ENCODE measurements at regions not wholly inside any gene's neighbourhood (a gene's known extent, or its start where the extent isn't known, plus 50 kb on each side); places are given as distances from the start of the nearest gene placed in this dataset.

DNA sequence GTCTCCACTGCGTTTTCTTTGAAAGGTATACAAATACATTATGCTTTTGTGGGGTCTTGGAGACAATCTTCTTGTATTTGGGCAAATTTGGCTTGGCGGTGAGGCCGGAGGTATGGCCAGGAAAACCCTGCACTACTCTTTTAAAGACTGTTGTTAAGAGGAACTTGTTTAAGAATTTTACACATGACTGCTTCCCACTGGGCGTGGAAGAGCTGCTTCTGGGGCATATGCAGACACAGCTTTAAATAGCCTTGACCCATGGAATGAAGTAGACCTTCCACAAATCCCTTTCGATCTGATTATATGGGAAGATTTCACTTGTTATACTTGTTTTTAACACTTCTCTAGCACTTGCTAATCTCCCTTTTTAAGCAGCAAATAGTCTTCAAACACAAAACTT, 453.6 kb downstream of the MN1 start:
- WGBS (ENCODE audit: extremely low coverage, insufficient read length, low lambda C conversion rate): no CpG with 5 or more reads among the region's 5 CpGs
- H3K27me3 Mint-ChIP-seq (ENCODE audit: low read depth): peaks cover 8% of the 10 kb centered on the region
- H3K14ac ChIP-seq (ENCODE audit: insufficient read depth, low read length): no peak overlapping the region
- TF ChIP-seq, protein P1, sequence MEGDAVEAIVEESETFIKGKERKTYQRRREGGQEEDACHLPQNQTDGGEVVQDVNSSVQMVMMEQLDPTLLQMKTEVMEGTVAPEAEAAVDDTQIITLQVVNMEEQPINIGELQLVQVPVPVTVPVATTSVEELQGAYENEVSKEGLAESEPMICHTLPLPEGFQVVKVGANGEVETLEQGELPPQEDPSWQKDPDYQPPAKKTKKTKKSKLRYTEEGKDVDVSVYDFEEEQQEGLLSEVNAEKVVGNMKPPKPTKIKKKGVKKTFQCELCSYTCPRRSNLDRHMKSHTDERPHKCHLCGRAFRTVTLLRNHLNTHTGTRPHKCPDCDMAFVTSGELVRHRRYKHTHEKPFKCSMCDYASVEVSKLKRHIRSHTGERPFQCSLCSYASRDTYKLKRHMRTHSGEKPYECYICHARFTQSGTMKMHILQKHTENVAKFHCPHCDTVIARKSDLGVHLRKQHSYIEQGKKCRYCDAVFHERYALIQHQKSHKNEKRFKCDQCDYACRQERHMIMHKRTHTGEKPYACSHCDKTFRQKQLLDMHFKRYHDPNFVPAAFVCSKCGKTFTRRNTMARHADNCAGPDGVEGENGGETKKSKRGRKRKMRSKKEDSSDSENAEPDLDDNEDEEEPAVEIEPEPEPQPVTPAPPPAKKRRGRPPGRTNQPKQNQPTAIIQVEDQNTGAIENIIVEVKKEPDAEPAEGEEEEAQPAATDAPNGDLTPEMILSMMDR (conservative IDR thresholded peaks at IDR 0.05): no peak
- peaks cover 7 to 16% of the 10 kb centered on the region in 2 experiments for H3K4me1 Mint-ChIP-seq
- no peaks in the 10 kb centered on the region for H3K79me1 ChIP-seq (ENCODE audit: insufficient read depth, low read depth, low read length, poor library complexity, severe bottlenecking)
- no peaks in the 10 kb centered on the region for H3K23me2 ChIP-seq (ENCODE audit: insufficient read length, low read depth, low read length, poor library complexity, severe bottlenecking)
- H4K5ac ChIP-seq (ENCODE audit: insufficient read length, low read depth, low read length): no peak overlapping the region
- no peaks in the 10 kb centered on the region for H3K9me3 ChIP-seq (ENCODE audit: control insufficient read depth, low read depth, low read length)
- H4K8ac ChIP-seq (replicated peaks; ENCODE audit: insufficient read length, low read depth, low read length): no peak overlapping the region
- peaks cover 0 to 3% (median 1%) of the 10 kb centered on the region in 3 experiments; a peak in 1 of 7 replicates for H3K36me3 Mint-ChIP-seq (ENCODE audit: insufficient read depth in 1 of 3, low read depth in 3 of 3)
- H2AK5ac ChIP-seq (ENCODE audit: insufficient read length, low read length): no peak overlapping the region
- no peak overlapping the region for H3K4ac ChIP-seq (ENCODE audit: low read depth, low read length)
- H3K56ac ChIP-seq (ENCODE audit: insufficient read length, low read depth, low read length): no peak overlapping the region
- no peaks in the 10 kb centered on the region for H3K79me2 ChIP-seq (ENCODE audit: insufficient read depth, low read length)
- H4K91ac ChIP-seq (ENCODE audit: insufficient read length, low read depth, low read length): no peak overlapping the region
- no peak overlapping the region for H2AFZ ChIP-seq (ENCODE audit: low read length)
- no peak for DNase-seq
- no peak overlapping the region for H2BK120ac ChIP-seq (ENCODE audit: low read depth, low read length, poor library complexity, severe bottlenecking)
- peak overlapping the region in 1 of 3 experiments; percentile 51; a peak in 1 of 7 replicates for H3K27ac Mint-ChIP-seq
- H2BK12ac ChIP-seq (ENCODE audit: insufficient read length, low read depth, low read length): no peak overlapping the region
- no peak overlapping the region for H2BK5ac ChIP-seq (ENCODE audit: insufficient read length, low read length)
- peaks cover 7 to 13% of the 10 kb centered on the region in 2 experiments for H3K9me3 Mint-ChIP-seq
- no peak overlapping the region for H2BK15ac ChIP-seq (ENCODE audit: low read depth, low read length)
- no peak overlapping the region; a peak in 1 of 5 replicates for H3K4me3 Mint-ChIP-seq
- H3K27me3 ChIP-seq (ENCODE audit: insufficient read depth, low read length): no peaks in the 10 kb centered on the region
- H3T11ph ChIP-seq (ENCODE audit: low read length): no peak overlapping the region
- H3K23ac ChIP-seq (ENCODE audit: insufficient read length, low read depth, low read length): no peak overlapping the region
- H3K4me2 ChIP-seq (ENCODE audit: insufficient read depth, insufficient read length, low read length): no peak overlapping the region
- H3K18ac ChIP-seq (ENCODE audit: insufficient read length, low read depth, low read length): no peak overlapping the region
- no peaks in the 10 kb centered on the region; the same call in 1 of the 2 replicates for H3K4me1 ChIP-seq (ENCODE audit: insufficient read depth, low read length)
- H3K27ac ChIP-seq (ENCODE audit: insufficient read length, low read depth, low read length): no peak overlapping the region
- H2BK20ac ChIP-seq (ENCODE audit: low read depth, low read length, poor library complexity, severe bottlenecking): no peak overlapping the region
- H3K9ac ChIP-seq (ENCODE audit: extremely low read depth, insufficient read length, low read length): no peak overlapping the region
- H4K20me1 ChIP-seq (ENCODE audit: control insufficient read depth, insufficient read depth, insufficient read length): no peaks in the 10 kb centered on the region
